Ovary (tissue), 3 donors: ENCODE measurements at regions not wholly inside any gene's neighbourhood (a gene's known extent, or its start where the extent isn't known, plus 50 kb on each side); places are given as distances from the start of the nearest gene placed in this dataset.

ENCODE experiments used
- CTCF ChIP-seq, 3 donors: fragments of 450-650 bp in 2 of 3; fragments of 200-600 bp in 1 of 3; IDR thresholded peaks; one replicate each; pipeline versions ENCODE4 v1.5.1 to v1.8.0; 2016 to 2022; ENCODE audit warnings: antibody characterized with exemption in 3 of 3, mild to moderate bottlenecking in 1 of 3
- POLR2A ChIP-seq: fragments of 450-650 bp; IDR thresholded peaks from one replicate; pipeline ENCODE4 v1.6.1; 2017; ENCODE audit warnings: antibody characterized with exemption, mild to moderate bottlenecking, moderate library complexity
- donor health status: DM: no; HTN: no; CAD: no.

- TF ChIP-seq CTCF (IDR thresholded peaks at IDR 0.05) (no peak), POLR2A (no peak)
Measured at GRCh38 chr13:105785436-105785835, 750.0 kb downstream of the EFNB2 start.
